Activated CD4-positive, alpha-beta T cell treated with anti-CD3 and anti-CD28 coated beads, Interleukin-2, amount 50 U/mL, for 24 hours (primary cell): ENCODE measurements at regions not wholly inside any gene's neighbourhood (a gene's known extent, or its start where the extent isn't known, plus 50 kb on each side); places are given as distances from the start of the nearest gene placed in this dataset.
A peak's percentile ranks its signal among the peaks of the same experiment; 100 is the strongest.
"Not testable (repeated sequence)": the region's sequence is repeated elsewhere in the genome, so short reads cannot be mapped to it uniquely, and the experiment has no call there.

Experiments
- DNase-seq, 2 donors: peaks; one replicate each; pipeline ENCODE4 v3.0.0-alpha.2; 2020; ENCODE audit warnings: low read depth in 1 of 2, low spot score in 1 of 2

GRCh38 chrX:34406580-34406979 is 250.5 kb downstream of the TMEM47 start:
- no peak for DNase-seq

GRCh38 chrX:34404386-34405070 is 252.6 kb downstream of the TMEM47 start:
- no peak for DNase-seq

GRCh38 chrX:34401411-34401810 is 255.7 kb downstream of the TMEM47 start:
- no peak for DNase-seq

GRCh38 chrX:34382416-34382815 is 250.3 kb upstream of the FAM47A start:
- DNase-seq = no peak

- DNase-seq = no peak
Measured at GRCh38 chrX:34381241-34381640, 249.1 kb upstream of the FAM47A start.

GRCh38 chrX:34379891-34380290 is 247.8 kb upstream of the FAM47A start:
- no peak for DNase-seq

- no peak for DNase-seq
Measured at GRCh38 chrX:34377645-34378044, 245.5 kb upstream of the FAM47A start.

GRCh38 chrX:34371754-34372153 is 239.6 kb upstream of the FAM47A start:
- DNase-seq = no peak

- no peak for DNase-seq
Measured at GRCh38 chrX:34365471-34365870, 233.4 kb upstream of the FAM47A start.

- DNase-seq = no peak
Measured at GRCh38 chrX:34350561-34351335, 218.6 kb upstream of the FAM47A start.

GRCh38 chrX:34343001-34343400 is 210.9 kb upstream of the FAM47A start:
- no peak for DNase-seq

GRCh38 chrX:34341814-34342213 is 209.7 kb upstream of the FAM47A start:
- DNase-seq = no peak

GRCh38 chrX:34341258-34341657 is 209.1 kb upstream of the FAM47A start:
- DNase-seq = no peak

- DNase-seq = no peak
Measured at GRCh38 chrX:34338046-34338445, 205.9 kb upstream of the FAM47A start.

GRCh38 chrX:34335376-34335775 is 203.3 kb upstream of the FAM47A start:
- DNase-seq = not testable (repeated sequence)

- no peak for DNase-seq
Measured at GRCh38 chrX:34332334-34332733, 200.2 kb upstream of the FAM47A start.

GRCh38 chrX:34325460-34325859 is 193.3 kb upstream of the FAM47A start:
- no peak for DNase-seq

- DNase-seq = not testable (repeated sequence)
Measured at GRCh38 chrX:34320424-34320823, 188.3 kb upstream of the FAM47A start.

- peak in 1 of 2 donors; percentile 0 for DNase-seq
Measured at GRCh38 chrX:34300871-34301270, 168.8 kb upstream of the FAM47A start.

- no peak for DNase-seq
Measured at GRCh38 chrX:34299451-34299967, 167.4 kb upstream of the FAM47A start.

- DNase-seq = no peak
Measured at GRCh38 chrX:34294665-34295064, 162.6 kb upstream of the FAM47A start.

GRCh38 chrX:34288782-34289181 is 156.7 kb upstream of the FAM47A start:
- DNase-seq = no peak
